ENCODE measurements at regions not wholly inside any gene's neighbourhood (a gene's known extent, or its start where the extent isn't known, plus 50 kb on each side); places are given as distances from the start of the nearest gene placed in this dataset.
"Not testable (repeated sequence)": the region's sequence is repeated elsewhere in the genome, so short reads cannot be mapped to it uniquely, and the experiment has no call there.

DNA sequence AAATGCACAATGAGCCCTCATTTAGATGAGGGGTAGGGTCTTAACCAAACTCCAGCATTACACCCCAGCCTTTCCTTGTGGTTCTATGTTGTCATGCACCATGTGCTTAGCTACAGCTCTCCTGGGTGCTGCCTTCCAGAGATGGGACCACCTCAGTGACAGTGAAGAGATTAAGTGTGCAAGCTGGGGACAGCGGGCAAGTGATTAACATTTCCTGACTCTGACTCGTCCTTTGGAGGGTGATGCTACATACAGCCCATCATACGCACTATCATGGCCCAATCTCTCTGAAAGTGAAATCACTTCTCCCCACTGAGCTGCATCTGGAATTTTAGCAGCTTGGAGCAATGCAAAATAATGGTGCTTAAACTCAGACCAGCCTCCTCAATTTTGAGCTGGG is 293.0 kb upstream of the PLGLB1 start:
- H3K27ac ChIP-seq: not testable (repeated sequence)

DNA sequence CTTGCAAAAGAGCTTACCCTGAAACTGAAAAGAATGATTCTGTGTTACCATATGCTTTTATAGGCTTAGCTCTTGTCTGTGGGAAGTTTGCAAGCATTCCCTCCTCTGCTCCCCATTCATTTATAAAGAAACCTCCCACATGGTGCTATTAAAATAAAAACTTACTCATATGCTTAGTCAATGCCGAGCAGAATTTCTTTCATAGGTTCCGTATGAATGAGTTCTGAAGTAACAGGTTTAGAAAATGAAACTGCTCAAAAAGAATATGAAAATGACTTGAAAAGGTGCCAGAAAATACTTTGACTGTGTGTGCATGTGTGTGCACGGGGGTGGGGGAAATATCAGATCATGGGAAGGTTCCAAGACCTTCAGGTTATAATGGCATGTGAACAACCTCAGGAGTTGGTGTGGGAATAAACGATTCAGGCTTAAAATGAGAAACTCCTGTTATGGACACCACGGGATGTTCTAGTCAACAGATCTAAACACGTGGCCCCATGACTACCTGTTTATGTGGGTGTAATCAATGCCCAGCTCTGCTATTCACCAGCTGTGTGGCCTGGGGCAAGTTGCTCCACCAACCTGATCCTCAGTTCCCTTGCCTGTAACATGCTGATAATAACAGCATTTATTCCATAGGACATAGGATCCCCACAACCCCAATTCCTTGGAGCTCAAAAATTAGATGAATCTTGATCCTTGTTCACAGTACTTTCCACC is 293.7 kb upstream of the PLGLB1 start:
- H3K27ac ChIP-seq: not testable (repeated sequence)

- not testable (repeated sequence) for H3K27ac ChIP-seq
These were observed 295.5 kb upstream of the PLGLB1 start for GRCh38 chr2:87317193-87317592.

DNA sequence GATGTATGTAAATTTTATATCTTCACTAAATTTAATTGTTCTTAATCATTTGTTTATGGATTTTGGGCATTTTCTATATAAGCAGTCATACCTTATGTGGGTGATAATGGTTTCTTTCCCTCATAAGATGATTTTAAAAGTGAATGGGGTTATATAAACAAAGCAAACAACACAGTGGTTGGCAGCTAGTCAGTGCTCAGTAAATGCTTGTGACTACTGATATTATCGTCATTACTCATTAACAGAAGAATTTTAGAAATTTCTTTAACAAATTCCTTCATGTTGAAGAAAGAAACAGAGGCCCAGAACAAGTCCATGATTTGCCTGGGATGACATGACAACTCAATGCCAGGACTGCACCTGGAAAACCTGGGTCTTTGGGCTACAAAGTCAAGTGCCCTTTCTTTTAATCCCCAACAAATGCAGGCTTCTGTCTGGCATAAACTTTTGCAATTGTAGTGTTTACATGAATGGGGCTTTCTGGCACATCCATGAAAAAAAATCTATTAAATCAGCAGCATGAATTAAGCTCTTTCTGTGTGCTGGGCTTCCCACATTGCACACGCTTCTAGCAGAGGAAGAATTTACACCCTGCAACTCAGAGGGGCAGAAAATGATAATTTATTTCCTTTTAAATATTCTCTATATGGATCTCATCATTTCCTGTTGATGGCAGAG is 297.3 kb upstream of the PLGLB1 start:
- H3K27ac ChIP-seq: not testable (repeated sequence)

- H3K27ac ChIP-seq: not testable (repeated sequence)
These were observed 298.1 kb upstream of the PLGLB1 start for GRCh38 chr2:87319705-87320104.

DNA sequence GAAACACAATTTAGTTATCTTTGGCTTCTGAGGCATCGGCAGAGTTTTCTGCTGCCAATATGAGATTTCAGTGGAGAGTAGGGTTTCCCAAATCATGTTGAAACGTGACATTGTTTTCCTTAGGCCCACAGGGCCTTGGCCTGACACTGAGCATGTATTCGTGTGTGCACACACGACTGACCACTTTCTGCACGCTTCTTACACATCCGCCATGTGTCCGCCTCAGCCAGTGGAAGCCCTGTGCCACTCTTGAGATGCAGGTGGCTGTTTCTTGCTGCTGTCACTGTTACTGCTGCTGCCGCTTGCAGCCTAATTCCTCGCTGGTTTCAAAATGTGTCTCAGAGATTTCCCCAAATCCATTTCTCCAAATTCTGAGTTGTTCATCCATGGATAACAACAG is 299.6 kb upstream of the PLGLB1 start:
- H3K27ac ChIP-seq: not testable (repeated sequence)

DNA sequence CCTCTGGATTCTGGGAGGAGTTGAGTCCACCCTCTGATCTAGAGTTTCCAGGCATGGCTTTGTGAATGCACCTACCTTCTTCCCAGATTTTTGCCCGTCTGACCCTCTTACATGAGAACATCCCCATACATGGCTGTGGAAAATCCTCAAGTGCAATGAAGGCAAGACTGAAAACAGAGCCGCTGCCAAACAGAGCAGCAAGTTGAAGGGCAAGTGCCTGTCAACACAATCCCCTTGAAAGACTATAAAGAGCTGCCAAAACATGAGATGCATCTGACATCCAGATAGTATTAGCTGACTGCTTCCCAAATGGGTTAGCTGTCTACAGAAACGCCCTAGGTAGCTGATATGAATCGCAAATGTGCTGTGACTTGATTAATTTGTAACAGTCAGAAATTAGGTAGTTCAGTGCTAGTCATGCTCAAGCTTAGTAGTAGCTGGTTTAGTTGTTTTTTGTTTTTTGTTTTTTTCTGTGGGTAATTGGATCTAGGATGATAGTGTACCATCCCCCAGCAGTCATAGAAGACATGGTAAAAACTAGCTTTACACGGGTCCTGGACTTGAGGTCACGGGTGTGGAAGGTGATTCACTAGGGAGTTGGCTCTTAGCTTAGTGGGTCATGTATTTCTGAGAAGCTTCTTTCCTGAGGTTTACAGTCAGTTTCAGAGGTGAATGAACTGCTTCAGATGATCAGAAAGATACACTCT is 302.8 kb upstream of the PLGLB1 start:
- not testable (repeated sequence) for H3K27ac ChIP-seq

DNA sequence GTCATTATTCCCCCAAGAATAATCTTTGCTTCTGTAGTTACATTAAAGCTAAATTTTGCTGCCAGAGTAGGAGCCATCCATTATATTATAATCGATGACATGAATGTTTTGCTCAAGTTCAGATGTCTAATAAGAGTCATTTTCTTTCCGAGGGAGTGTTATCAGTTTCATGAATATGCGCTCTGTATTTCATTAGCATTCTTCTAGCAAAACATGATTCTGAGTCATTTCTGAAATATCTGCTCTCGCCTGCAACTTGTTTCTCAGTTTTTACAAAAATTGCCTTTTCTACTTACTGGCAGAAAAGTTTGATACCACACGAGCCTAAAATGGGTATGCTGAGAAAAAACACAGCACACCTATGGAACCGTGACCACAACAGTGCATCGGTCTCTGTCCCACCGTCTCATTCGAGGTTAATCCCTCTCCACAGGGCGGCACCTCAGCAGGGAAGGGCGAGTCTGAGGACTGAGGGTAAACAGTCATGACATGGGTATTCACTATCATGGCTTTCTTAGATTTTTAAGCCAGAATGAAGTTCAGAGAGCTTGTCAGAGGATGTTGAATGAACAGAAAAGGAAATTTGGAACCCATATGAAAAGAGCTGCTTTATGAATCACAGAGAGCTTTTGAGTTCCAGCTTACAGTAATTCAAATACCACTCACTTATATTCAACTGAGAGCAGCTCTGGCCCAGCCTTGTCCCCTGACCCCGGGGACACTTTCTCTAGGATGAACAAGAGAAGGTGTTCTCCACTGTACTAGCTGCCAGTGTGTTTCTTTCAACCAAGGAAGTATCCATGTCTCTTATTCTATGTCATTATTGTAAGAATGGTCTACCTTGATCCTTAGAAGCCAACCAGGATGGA is 303.6 kb upstream of the PLGLB1 start:
- H3K27ac ChIP-seq: not testable (repeated sequence)

- H3K27ac ChIP-seq: not testable (repeated sequence)
These were observed 304.3 kb upstream of the PLGLB1 start for GRCh38 chr2:87325911-87326294.

GRCh38 chr2:87326754-87327153 is 305.1 kb upstream of the PLGLB1 start:
- not testable (repeated sequence) for H3K27ac ChIP-seq

DNA sequence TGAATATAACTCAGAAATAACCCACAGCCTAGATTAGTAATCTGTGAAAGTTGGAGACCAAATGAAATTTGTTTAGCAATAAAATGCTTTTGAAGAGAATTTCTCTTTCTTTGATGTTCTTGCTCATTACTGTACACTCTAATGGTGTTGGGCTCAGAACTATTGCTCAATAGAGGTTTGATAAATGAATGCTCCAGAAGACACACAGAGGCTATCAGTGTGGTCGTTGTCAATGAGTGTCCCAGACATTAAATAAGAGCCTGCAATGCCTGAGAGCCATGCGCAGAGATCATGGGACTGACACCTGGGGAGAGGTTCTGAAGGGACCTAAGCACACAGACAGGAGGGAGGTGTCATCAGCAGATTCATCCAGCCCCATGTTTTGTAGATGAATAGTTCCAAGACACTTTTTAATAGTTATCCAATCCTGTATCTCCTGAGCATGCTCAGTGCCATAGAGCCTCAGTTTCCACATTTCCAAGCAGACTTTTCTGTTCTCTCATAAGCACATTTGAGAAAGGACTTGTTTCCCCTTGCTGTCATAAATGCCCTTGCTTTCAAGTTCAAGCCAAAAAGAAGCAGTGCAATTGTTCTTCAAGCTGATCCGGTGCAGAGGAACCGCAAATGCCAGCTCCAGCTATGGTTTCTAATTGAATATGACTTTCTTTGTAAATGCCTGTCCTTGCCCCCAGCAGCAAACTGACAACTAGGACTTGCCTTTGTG is 306.2 kb upstream of the PLGLB1 start:
- H3K27ac ChIP-seq: not testable (repeated sequence)

DNA sequence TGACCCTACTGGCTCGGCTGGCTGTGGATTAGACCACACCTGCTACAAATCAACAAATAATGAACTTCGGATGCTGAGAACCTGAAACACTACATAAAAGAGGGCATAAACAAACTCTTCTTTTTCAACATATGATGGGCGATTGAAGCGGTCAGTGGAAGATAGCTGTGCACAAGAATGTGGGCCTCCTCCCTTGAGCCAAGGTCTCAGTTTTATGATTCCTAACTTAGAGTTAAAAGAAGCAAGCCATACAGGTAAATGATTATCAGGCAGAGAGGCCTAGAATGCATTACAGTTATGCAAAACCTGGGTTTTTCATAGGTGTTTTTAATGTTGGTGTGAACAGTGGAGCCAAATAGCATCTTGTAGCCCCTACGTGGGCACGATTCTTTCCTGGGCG is 307.9 kb upstream of the PLGLB1 start:
- H3K27ac ChIP-seq: not testable (repeated sequence)

DNA sequence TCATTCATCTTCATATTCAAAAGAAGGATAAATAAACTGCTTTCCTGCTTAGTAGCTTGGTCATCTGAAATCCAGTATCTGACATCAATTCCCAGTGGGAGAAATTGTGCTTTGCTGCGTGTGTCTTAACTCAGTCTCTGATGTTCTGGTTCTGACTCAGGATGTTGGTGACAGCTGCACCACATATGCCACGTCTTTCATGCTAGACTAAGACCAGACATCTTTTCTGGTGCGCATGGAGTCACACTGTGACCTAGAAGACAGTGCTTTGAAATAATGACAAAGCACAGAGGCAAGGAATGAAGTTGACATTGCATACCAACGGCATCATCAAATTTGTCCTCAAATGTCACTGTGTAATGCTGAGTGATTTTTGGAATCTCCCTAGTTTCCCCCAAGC is 308.8 kb upstream of the PLGLB1 start:
- H3K27ac ChIP-seq: not testable (repeated sequence)

DNA sequence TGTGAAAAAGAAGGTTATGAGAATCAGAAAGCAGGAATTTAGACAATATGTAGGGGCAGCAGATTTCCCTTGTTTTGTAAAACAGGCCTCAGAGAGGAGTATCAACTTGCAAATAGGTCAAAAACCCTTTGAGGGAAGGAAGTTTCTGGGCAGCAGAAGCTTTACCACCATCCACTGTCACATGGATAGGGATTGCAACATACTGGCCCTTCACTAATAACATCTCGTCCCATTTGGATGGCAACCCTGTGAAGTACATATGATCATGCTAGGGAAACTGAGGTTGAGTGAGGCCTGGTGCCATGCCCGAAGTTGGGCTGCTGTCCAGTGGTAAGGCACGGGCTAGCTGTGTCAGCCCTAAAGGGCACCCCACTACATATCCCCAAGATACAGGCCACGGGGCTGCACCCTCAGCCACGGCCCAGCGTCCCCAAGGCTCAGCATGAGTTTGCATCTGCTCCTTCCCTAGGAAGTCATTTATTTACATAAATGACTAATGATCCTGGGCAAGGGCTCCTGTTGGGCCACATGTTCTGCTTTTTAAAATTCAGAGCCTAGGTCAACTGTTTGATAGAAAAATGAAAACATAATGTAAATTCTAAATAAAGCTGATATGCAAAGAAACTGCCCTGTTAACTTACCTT is 310.4 kb upstream of the PLGLB1 start:
- not testable (repeated sequence) for H3K27ac ChIP-seq

DNA sequence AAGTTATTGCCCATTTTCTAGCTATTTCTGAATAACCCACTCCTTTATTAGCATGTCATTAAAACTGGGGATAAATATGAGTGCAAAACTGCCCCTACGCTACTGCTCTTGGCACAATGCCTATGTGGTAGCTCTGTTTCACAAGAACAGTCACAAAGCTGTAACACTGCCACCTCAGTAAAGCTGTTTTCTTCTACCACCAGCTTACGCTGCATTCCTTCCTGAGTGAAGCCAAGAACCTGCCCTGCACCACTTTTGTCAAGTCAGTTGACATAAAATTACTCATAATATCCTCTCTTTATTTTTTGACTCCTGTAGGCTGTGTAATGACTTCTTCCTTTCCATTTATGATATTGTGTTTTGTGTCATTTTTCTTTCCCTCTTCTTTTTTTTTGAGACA is 313.2 kb upstream of the PLGLB1 start:
- not testable (repeated sequence) for H3K27ac ChIP-seq

GRCh38 chr2:87338998-87339397 is 317.4 kb upstream of the PLGLB1 start:
- not testable (repeated sequence) for H3K27ac ChIP-seq
